ENCODE measurements at regions not wholly inside any gene's neighbourhood (a gene's known extent, or its start where the extent isn't known, plus 50 kb on each side); places are given as distances from the start of the nearest gene placed in this dataset.

DNA sequence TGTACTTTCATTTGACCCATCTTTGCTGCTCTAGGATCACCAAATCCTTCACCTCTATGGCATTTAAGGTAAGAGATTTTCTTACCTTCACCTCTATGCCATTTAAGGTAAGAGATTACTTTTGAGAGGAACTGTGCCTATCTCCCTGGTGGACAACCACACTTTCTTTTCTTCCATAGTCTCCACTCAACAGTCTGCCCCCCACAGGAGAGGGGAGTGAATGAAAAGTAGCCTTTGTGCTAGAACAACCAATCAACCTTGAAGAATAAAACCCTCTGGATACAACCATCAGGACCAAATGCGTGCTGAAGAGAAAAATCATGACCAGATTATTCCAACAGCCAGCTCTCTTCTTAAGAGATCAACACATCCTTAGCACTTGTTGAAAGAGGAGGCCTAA lies 258.6 kb upstream of the TMPO start:
- TF ChIP-seq, protein P1, sequence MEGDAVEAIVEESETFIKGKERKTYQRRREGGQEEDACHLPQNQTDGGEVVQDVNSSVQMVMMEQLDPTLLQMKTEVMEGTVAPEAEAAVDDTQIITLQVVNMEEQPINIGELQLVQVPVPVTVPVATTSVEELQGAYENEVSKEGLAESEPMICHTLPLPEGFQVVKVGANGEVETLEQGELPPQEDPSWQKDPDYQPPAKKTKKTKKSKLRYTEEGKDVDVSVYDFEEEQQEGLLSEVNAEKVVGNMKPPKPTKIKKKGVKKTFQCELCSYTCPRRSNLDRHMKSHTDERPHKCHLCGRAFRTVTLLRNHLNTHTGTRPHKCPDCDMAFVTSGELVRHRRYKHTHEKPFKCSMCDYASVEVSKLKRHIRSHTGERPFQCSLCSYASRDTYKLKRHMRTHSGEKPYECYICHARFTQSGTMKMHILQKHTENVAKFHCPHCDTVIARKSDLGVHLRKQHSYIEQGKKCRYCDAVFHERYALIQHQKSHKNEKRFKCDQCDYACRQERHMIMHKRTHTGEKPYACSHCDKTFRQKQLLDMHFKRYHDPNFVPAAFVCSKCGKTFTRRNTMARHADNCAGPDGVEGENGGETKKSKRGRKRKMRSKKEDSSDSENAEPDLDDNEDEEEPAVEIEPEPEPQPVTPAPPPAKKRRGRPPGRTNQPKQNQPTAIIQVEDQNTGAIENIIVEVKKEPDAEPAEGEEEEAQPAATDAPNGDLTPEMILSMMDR (IDR thresholded peaks at IDR 0.05; ENCODE audit: poor library complexity, severe bottlenecking): no peak
- TF ChIP-seq POLR2AphosphoS5 (IDR thresholded peaks at IDR 0.05) (no peak), EZH2 (IDR thresholded peaks at IDR 0.05; ENCODE audit: borderline replicate concordance, insufficient read depth, low read length, poor library complexity, severe bottlenecking) (no peak)

Data from neural cell (in vitro differentiated cells).